ENCODE measurements at regions not wholly inside any gene's neighbourhood (a gene's known extent, or its start where the extent isn't known, plus 50 kb on each side); places are given as distances from the start of the nearest gene placed in this dataset.
"Not testable (repeated sequence)": the region's sequence is repeated elsewhere in the genome, so short reads cannot be mapped to it uniquely, and the experiment has no call there.

DNA sequence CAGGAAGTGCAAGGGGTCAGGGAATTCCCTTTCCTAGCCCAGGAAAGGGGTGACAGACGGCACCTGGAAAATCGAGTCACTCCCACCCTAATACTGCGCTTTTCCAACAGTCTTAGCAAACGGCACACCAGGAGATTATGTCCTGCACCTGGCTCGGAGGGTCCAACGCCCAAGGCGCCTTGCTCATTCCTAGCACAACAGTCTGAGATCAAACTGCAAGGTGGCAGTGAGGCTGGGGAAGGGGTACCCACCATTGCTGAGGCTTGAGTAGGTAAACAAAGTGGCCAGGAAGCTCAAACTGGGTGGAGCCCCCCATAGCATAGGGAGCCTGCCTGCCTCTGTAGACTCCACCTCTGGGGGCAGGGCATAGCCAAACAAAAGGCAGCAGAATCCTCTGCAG, 618.5 kb upstream of the LRRN3 start:
- intact Hi-C loops (cut with micrococcal nuclease); CTCF ChIA-PET (ENCODE audit: partially characterized antibody); H3K4me3 ChIP-seq (ENCODE audit: low read length in 2 of 2): not testable (repeated sequence)

DNA sequence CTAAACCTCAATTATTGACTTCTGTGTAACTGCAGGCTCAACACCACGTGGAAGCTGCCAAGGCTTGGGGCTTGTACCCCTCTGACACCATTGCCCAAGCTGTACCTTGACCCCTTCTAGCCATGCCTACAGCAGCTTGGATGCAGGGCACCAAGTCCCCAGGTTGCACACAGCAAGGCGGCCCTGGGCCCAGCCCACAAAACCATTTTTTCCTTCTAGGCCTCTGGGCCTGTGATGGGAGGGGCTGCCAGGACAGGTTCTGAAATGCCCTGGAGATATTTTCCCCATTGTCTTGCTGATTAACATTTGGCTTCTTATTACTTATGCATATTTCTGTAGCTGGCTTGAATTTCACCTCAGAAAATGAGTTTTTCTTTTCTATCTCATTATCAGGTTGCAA, 610.0 kb upstream of the LRRN3 start:
- ChIA-PET CTCF (ENCODE audit: partially characterized antibody) (no interaction called here), POLR2A (ENCODE audit: partially characterized antibody) (no interaction called here)
- Mint-ChIP-seq H3K27me3 (peaks cover 0 to 1% of the 10 kb centered on the region in 2 donors), H3K9me3 (peaks cover 2 to 35% (median 14%) of the 10 kb centered on the region in 8 donors), H3K4me3 (no peak overlapping the region), H3K27ac (no peak overlapping the region), H3K36me3 (no peaks in the 10 kb centered on the region), H3K4me1 (no peaks in the 10 kb centered on the region)
- H3K27me3 ChIP-seq (ENCODE audit: insufficient read depth, low read length) = no peaks in the 10 kb centered on the region
- no peaks in the 10 kb centered on the region for H3K9me3 ChIP-seq (ENCODE audit: control insufficient read depth in 1 of 2, low read length in 2 of 2)
- H3K27ac ChIP-seq (ENCODE audit: low read depth, low read length) = no peak overlapping the region
- H3K4me1 ChIP-seq (ENCODE audit: insufficient read depth, low read length) = no peaks in the 10 kb centered on the region
- H3K4me3 ChIP-seq (ENCODE audit: low read length in 2 of 2) = no peak overlapping the region
- no peak for DNase-seq
- intact Hi-C loops (cut with micrococcal nuclease) = no loop called here
- H3K36me3 ChIP-seq (ENCODE audit: insufficient read depth, low read length) = no peaks in the 10 kb centered on the region

More for the DNA sequence above, 618.5 kb upstream of the LRRN3 start:
- H3K4me3 Mint-ChIP-seq; H3K27ac ChIP-seq (ENCODE audit: low read depth, low read length); POLR2A ChIA-PET (ENCODE audit: partially characterized antibody); H3K36me3 Mint-ChIP-seq; H3K4me1 Mint-ChIP-seq; H3K9me3 ChIP-seq (ENCODE audit: control insufficient read depth in 1 of 2, low read length in 2 of 2); H3K9me3 Mint-ChIP-seq; H3K27me3 ChIP-seq (ENCODE audit: insufficient read depth, low read length); H3K27ac Mint-ChIP-seq; H3K27me3 Mint-ChIP-seq; DNase-seq; H3K36me3 ChIP-seq (ENCODE audit: insufficient read depth, low read length); H3K4me1 ChIP-seq (ENCODE audit: insufficient read depth, low read length): not testable (repeated sequence)

DNA sequence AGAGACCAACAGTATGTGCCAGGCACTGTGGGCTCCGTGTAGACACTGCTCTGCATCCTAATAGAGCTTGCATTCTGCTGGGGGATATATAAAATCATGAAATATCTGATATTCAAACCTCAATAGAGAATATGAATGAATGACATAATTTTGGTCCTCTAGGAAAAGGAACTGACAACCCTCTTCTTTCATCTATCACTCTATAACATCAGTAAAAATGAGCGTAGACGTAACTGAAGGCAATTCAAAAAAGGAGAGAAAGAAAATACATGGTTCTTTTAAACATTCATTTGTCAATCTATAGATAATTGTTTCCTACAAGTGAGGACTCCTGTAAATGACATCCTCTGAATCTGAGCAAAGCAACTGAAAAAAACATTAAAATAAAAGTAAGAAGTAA, 607.4 kb upstream of the LRRN3 start:
- no peak for DNase-seq
- H3K27ac ChIP-seq (ENCODE audit: low read depth, low read length) = no peak overlapping the region

DNA sequence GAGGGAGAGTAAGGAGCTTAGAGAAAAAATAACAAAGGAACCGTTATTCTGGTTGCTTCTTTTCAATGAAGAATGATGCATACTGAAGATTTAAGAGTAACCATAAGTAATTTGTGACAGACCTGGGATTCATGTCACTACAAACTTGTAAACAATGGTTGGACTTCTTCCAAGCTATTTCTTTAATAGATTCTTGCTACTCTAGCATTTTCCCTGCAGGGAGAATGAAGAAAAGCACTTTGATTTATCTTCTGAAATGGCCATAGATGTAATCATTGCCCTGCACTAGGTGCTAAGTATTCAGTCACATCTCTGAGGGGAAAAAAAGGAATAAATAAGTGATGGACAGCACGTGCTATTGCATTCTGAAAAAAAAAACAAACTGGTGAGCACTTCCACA, 606.6 kb upstream of the LRRN3 start:
- DNase-seq = no peak
- H3K27ac ChIP-seq (ENCODE audit: low read depth, low read length) = no peak overlapping the region
- peaks cover 0 to 29% (median 8%) of the 10 kb centered on the region in 8 donors for H3K9me3 Mint-ChIP-seq
- no peaks in the 10 kb centered on the region for H3K36me3 Mint-ChIP-seq
- no peak overlapping the region for H3K27ac Mint-ChIP-seq
- no peaks in the 10 kb centered on the region for H3K4me1 ChIP-seq (ENCODE audit: insufficient read depth, low read length)
- no peak overlapping the region for H3K4me3 ChIP-seq (ENCODE audit: low read length in 2 of 2)
- H3K27me3 Mint-ChIP-seq = no peaks in the 10 kb centered on the region
- no peaks in the 10 kb centered on the region for H3K4me1 Mint-ChIP-seq
- intact Hi-C loops (cut with micrococcal nuclease) = no loop called here
- H3K4me3 Mint-ChIP-seq = no peak overlapping the region
- no peaks in the 10 kb centered on the region for H3K9me3 ChIP-seq (ENCODE audit: control insufficient read depth in 1 of 2, low read length in 2 of 2)
- ChIA-PET CTCF (ENCODE audit: partially characterized antibody) (interaction anchor here (0.9 kb wide), 1 partner anchor 784 kb away, joined by 3 read pairs; no protein-coding TSS in a partner anchor), POLR2A (ENCODE audit: partially characterized antibody) (no interaction called here)
- no peaks in the 10 kb centered on the region for H3K27me3 ChIP-seq (ENCODE audit: insufficient read depth, low read length)
- no peaks in the 10 kb centered on the region for H3K36me3 ChIP-seq (ENCODE audit: insufficient read depth, low read length)

More for the DNA sequence above, 607.4 kb upstream of the LRRN3 start:
- Mint-ChIP-seq H3K4me1 (no peaks in the 10 kb centered on the region), H3K27ac (no peak overlapping the region), H3K4me3 (no peak overlapping the region), H3K9me3 (peaks cover 2 to 35% (median 14%) of the 10 kb centered on the region in 8 donors), H3K27me3 (peaks cover 0 to 1% of the 10 kb centered on the region in 2 donors), H3K36me3 (no peaks in the 10 kb centered on the region)
- Histone ChIP-seq H3K4me1 (ENCODE audit: insufficient read depth, low read length) (no peaks in the 10 kb centered on the region), H3K4me3 (ENCODE audit: low read length in 2 of 2) (no peak overlapping the region), H3K9me3 (ENCODE audit: control insufficient read depth in 1 of 2, low read length in 2 of 2) (no peaks in the 10 kb centered on the region), H3K27me3 (ENCODE audit: insufficient read depth, low read length) (no peaks in the 10 kb centered on the region), H3K36me3 (ENCODE audit: insufficient read depth, low read length) (no peaks in the 10 kb centered on the region)
- CTCF ChIA-PET (ENCODE audit: partially characterized antibody) = no interaction called here
- POLR2A ChIA-PET (ENCODE audit: partially characterized antibody) = no interaction called here
- intact Hi-C loops (cut with micrococcal nuclease) = no loop called here

DNA sequence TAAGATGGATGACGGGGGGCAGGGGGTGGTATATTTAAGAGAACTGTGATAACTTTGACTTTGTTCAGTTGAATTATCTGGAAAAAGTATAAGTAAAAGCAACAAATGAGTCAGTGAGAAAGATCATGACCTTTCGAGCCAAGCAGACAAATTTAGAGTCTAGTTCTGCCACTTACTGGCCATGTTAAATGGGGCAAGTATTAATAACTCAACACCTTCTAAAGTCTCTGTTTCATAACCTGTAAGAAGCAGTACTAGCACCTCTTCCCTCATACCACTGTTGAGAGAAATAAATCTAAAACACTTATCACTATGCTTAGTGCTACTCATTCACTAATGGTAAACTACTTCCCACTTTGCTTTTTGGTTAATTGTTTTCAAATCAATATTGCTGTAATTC, 604.4 kb upstream of the LRRN3 start:
- no peaks in the 10 kb centered on the region for H3K36me3 ChIP-seq (ENCODE audit: insufficient read depth, low read length)
- no peak overlapping the region for H3K4me3 ChIP-seq (ENCODE audit: low read length in 2 of 2)
- no peak for DNase-seq
- CTCF ChIA-PET (ENCODE audit: partially characterized antibody) = no interaction called here
- intact Hi-C loops (cut with micrococcal nuclease) = no loop called here
- Mint-ChIP-seq H3K27ac (peak overlapping the region in 1 of 7 donors; percentile 5), H3K27me3 (no peaks in the 10 kb centered on the region), H3K4me1 (no peaks in the 10 kb centered on the region), H3K9me3 (peaks cover 0 to 16% (median 5%) of the 10 kb centered on the region in 8 donors), H3K4me3 (no peak overlapping the region), H3K36me3 (no peaks in the 10 kb centered on the region)
- H3K27ac ChIP-seq (ENCODE audit: low read depth, low read length) = no peak overlapping the region
- H3K4me1 ChIP-seq (ENCODE audit: insufficient read depth, low read length) = no peaks in the 10 kb centered on the region
- no peaks in the 10 kb centered on the region for H3K27me3 ChIP-seq (ENCODE audit: insufficient read depth, low read length)
- H3K9me3 ChIP-seq (ENCODE audit: control insufficient read depth in 1 of 2, low read length in 2 of 2) = no peaks in the 10 kb centered on the region
- POLR2A ChIA-PET (ENCODE audit: partially characterized antibody) = no interaction called here

DNA sequence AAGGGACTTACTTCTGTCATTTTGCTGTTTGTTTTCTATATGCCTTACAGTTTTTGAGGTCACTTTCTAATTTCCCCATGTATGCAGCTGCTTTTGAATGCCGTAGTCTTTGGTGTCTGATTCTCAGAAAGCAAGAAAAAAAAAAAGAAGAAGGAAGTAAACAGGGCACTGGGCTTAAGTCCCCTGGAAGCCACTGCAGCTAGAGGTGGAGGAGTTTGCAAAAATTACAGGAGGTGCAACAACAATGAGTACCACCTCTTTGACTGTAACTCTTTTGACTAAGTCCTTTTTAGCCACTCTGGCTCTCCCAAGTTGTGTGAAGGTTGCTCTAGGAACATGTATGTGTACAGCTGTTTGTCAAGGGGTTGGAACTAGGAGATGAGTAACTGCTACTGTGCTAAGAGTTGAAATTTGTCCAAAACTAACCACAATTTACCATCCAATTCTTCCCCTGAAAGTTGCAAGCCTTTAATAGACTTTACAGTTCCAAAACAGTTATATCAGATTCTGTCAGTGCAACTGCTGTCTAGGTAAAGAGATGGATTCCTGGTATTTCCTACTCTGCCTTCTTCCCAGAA, 588.0 kb upstream of the LRRN3 start:
- CTCF ChIA-PET (ENCODE audit: partially characterized antibody) = no interaction called here
- H3K27ac Mint-ChIP-seq = no peak overlapping the region
- no peak overlapping the region for H3K4me3 ChIP-seq (ENCODE audit: low read length in 2 of 2)
- H3K4me3 Mint-ChIP-seq = no peak overlapping the region
- no peaks in the 10 kb centered on the region for H3K36me3 Mint-ChIP-seq
- peaks cover 0 to 5% (median 0%) of the 10 kb centered on the region in 8 donors for H3K9me3 Mint-ChIP-seq
- POLR2A ChIA-PET (ENCODE audit: partially characterized antibody) = no interaction called here
- no peak overlapping the region for H3K27ac ChIP-seq (ENCODE audit: low read depth, low read length)
- no peaks in the 10 kb centered on the region for H3K4me1 Mint-ChIP-seq
- no peak for DNase-seq
- H3K27me3 Mint-ChIP-seq = no peaks in the 10 kb centered on the region
- intact Hi-C loops (cut with micrococcal nuclease) = no loop called here
- H3K4me1 ChIP-seq (ENCODE audit: insufficient read depth, low read length) = no peaks in the 10 kb centered on the region
- no peaks in the 10 kb centered on the region for H3K9me3 ChIP-seq (ENCODE audit: control insufficient read depth in 1 of 2, low read length in 2 of 2)
- no peaks in the 10 kb centered on the region for H3K36me3 ChIP-seq (ENCODE audit: insufficient read depth, low read length)
- H3K27me3 ChIP-seq (ENCODE audit: insufficient read depth, low read length) = no peaks in the 10 kb centered on the region

DNA sequence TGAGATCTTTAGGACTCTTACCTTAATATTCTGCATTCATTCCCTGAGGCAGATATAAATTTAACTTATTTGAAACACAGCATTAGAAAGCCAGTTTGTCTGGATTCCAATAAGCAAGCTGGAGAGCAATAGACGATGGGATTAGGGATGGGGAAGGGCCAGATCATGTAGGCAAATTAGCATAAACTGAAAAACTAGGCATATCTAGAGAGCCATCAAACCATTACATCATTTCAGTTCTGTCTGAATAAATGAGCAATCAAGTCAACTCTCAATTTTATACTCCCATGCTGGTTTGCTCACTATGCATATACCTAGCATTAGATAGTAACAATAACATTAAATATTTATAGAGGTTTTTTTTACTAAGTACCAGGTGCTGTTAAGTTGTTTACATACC, 583.6 kb upstream of the LRRN3 start:
- intact Hi-C loops (cut with micrococcal nuclease) = no loop called here
- peaks cover 0 to 2% (median 0%) of the 10 kb centered on the region in 8 donors for H3K9me3 Mint-ChIP-seq
- DNase-seq = no peak
- CTCF ChIA-PET (ENCODE audit: partially characterized antibody) = no interaction called here
- POLR2A ChIA-PET (ENCODE audit: partially characterized antibody) = interaction anchor here (1.0 kb wide), 1 partner anchor 14 kb away, joined by 3 read pairs; no protein-coding TSS in a partner anchor
- no peak overlapping the region for H3K27ac Mint-ChIP-seq
- H3K4me1 Mint-ChIP-seq = no peaks in the 10 kb centered on the region
- no peaks in the 10 kb centered on the region for H3K27me3 ChIP-seq (ENCODE audit: insufficient read depth, low read length)
- H3K4me1 ChIP-seq (ENCODE audit: insufficient read depth, low read length) = no peaks in the 10 kb centered on the region
- no peaks in the 10 kb centered on the region for H3K9me3 ChIP-seq (ENCODE audit: control insufficient read depth in 1 of 2, low read length in 2 of 2)
- no peaks in the 10 kb centered on the region for H3K36me3 Mint-ChIP-seq
- H3K4me3 ChIP-seq (ENCODE audit: low read length in 2 of 2) = no peak overlapping the region
- no peaks in the 10 kb centered on the region for H3K36me3 ChIP-seq (ENCODE audit: insufficient read depth, low read length)
- H3K27ac ChIP-seq (ENCODE audit: low read depth, low read length) = no peak overlapping the region
- H3K27me3 Mint-ChIP-seq = no peaks in the 10 kb centered on the region
- H3K4me3 Mint-ChIP-seq = no peak overlapping the region

DNA sequence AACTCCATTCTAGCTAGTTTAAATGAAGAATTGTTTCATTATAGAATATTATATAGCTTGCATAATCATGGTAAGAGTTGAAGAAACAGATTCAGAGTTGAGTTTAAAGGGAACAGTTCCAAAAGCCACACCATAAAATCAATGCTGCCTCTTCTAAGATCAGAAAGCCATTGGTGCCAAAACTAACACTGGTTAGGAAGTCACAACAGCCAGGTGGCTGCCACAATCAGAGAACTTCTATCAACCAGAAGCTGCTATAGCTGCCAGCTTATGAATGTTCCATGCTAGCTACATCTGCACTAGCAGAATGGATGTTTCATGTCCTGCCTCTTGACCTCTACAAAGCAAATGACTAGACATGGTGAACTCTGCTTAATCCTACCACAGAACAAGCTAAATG, 583.1 kb upstream of the LRRN3 start:
- Histone ChIP-seq H3K4me1 (ENCODE audit: insufficient read depth, low read length) (no peaks in the 10 kb centered on the region), H3K27me3 (ENCODE audit: insufficient read depth, low read length) (no peaks in the 10 kb centered on the region), H3K4me3 (ENCODE audit: low read length in 2 of 2) (no peak overlapping the region), H3K36me3 (ENCODE audit: insufficient read depth, low read length) (no peaks in the 10 kb centered on the region), H3K27ac (ENCODE audit: low read depth, low read length) (no peak overlapping the region), H3K9me3 (ENCODE audit: control insufficient read depth in 1 of 2, low read length in 2 of 2) (no peaks in the 10 kb centered on the region)
- DNase-seq = no peak
- peaks cover 0 to 2% (median 0%) of the 10 kb centered on the region in 8 donors for H3K9me3 Mint-ChIP-seq
- H3K4me3 Mint-ChIP-seq = no peak overlapping the region
- no peaks in the 10 kb centered on the region for H3K4me1 Mint-ChIP-seq
- ChIA-PET POLR2A (ENCODE audit: partially characterized antibody) (interaction anchor here (1.0 kb wide), 1 partner anchor 14 kb away, joined by 3 read pairs; no protein-coding TSS in a partner anchor), CTCF (ENCODE audit: partially characterized antibody) (no interaction called here)
- intact Hi-C loops (cut with micrococcal nuclease) = no loop called here
- no peaks in the 10 kb centered on the region for H3K36me3 Mint-ChIP-seq
- H3K27ac Mint-ChIP-seq = no peak overlapping the region
- H3K27me3 Mint-ChIP-seq = no peaks in the 10 kb centered on the region
